Cardiac septum (tissue), 1 donor: ENCODE measurements at regions not wholly inside any gene's neighbourhood (a gene's known extent, or its start where the extent isn't known, plus 50 kb on each side); places are given as distances from the start of the nearest gene placed in this dataset.

Experiments used
- DNase-seq: peaks from one replicate; pipeline ENCODE4 v3.0.0-alpha.2; 2020; ENCODE audit warnings: low spot score
- intact Hi-C: fragments of 100-400 bp; cut with DNase I; formaldehyde crosslinking; loops from one replicate; pipeline ENCODE4 v1.14.0; 2022
- donor health status: DM: no; HTN: no; CAD: no.

DNA sequence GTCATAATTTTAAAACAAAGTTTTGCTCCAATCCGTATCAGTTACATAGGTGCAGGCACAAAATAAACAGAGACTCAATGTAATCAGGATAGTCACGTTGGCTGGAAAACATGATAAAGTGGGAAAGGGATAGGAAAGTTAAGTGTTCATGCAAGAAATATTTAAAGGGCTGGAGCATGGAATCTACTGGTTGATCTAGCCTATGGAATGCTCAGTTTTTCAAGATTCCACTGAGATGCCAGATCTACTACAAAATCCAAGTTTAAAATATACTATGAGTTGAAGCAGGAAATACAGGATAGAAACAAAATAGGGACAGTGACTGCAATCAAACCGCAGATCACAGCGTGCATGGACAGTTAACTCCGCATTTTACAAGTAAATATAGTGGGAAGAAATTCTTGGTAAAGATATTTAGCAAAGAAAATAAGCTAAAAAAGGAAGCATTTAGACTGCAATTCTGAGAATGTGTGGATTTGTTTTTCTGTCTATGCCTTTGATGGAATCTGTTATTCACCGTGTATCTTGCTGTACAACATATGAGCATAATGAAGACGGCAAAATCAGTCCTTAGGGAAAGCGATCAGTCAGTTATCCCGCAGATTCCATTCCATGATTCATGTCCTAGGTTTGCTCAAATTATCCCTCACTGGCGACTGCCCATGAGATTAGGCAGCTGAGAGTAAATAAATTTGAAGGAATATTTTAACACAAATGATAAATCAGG, 1044.3 kb downstream of the FLRT2 start:
- intact Hi-C loops = no loop called here
- DNase-seq = no peak

DNA sequence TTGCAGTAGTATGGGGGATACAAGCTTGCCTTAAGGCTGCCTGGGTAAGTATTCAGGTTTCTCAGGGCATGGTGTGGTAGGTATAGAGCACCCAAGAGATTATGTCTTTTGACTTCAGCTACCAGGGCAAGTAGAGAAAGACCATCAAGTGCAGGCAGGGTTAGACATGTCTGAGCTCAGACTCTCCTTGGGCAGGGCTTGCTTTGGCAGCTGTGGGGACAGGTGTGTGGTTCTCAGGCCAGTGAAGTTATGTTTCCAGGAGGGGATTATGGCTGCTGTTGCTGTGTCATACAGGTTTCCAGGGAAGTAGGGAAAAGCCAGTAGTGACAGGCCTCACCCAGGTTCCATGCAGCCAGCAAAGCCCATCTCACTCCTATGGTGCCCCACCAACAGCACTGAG, 1040.4 kb downstream of the FLRT2 start:
- intact Hi-C loops = no loop called here
- DNase-seq = no peak

DNA sequence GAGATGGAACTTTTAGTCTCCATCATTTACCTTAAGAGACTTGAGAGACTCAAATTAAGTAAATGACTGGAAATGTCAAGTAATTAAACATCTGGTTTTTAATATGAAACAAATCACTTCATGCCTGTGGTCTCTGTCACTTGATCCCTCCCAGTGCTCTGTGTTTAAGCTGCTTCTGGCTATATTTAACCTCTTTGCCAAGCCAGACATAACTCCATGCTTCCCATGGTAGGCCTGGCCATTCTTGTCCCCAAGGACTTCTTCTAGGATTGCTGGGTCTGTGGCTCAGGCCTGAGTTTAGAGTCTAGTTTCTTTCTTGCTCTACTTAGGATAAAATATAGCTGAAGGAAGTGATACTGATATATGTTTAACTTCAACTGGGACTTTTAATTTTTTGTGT, 1013.6 kb downstream of the FLRT2 start:
- no peak for DNase-seq
- intact Hi-C loops = no loop called here

DNA sequence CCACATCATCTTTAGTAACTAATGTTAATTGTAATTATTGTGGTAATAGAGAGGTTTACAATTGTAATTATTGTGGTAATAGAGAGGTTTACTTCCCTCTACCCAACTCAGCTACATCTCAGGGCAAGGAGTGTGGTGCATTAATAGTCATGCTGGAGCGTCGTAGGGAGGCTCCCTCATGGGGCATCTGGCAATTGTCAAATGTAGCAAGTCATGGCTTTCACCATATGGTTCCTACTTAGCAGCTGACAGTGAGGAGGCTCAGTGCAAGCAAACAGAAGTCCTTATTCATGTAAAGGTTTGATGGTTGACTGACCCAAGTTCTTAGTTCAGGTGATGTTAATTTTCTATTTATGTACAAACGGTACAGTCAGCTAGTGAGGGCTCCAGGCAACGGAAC, 1012.0 kb downstream of the FLRT2 start:
- intact Hi-C loops = no loop called here
- no peak for DNase-seq

DNA sequence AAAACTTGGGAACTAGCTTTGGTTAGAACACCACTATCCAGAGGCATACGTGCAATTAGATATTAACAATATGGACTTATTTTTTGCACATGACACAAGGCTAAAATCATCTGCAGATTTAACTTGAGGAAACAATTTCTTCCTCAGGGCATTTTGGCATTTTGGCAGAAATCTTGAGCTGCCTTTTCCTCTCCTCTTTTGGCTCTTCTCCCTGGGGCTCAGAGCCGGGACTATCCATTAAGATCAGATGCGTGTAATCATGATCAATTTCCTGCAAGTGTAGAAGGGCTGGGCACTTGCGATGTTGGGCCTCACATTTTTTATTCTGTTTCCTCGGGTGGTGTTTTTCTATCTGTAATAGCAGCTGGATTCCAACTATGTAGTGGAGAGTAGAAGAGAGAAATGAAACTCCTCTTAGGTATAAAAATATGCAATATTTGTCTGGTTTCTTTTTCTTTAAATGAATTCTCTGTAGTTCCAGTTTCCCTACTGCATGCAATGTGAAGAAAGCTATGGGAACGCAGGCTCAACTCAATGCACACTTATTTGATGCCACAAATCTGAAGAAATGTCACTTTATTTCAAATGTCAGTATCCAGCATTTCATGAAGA, 1010.8 kb downstream of the FLRT2 start:
- no peak for DNase-seq
- intact Hi-C loops = no loop called here

DNA sequence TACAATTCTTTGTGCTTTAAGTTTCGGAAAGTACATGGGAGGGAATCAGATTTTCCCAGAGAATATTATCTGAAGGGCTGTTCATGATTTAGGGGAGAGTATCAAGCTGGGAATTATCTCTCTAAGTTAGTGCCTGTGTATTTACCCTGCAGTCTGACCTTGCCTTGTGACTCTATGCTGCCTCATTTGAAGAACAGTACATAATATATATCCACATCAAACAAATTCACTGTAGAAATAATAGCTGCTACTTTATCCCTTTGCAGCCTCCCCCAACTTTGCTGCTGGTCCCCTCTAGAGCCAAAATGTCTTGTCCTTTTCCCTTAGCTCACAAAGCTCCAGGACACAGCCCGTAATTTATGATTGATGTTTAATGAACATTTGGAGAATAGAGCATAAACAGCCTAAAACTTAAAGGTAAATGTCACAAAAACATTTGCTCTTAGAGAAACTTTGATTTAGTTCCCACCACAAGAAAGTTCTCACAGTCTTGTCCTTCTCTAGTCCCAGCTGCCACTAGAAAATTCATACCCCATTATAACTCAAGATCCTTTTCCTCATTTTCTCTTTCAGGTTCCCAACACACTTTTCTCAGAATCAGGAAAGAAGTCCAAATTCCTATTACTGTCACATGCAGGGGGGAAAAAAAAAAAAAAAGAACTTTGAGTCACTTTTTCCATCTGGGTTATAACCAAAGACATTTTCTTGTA, 1009.6 kb downstream of the FLRT2 start:
- DNase-seq = no peak
- intact Hi-C loops = no loop called here

DNA sequence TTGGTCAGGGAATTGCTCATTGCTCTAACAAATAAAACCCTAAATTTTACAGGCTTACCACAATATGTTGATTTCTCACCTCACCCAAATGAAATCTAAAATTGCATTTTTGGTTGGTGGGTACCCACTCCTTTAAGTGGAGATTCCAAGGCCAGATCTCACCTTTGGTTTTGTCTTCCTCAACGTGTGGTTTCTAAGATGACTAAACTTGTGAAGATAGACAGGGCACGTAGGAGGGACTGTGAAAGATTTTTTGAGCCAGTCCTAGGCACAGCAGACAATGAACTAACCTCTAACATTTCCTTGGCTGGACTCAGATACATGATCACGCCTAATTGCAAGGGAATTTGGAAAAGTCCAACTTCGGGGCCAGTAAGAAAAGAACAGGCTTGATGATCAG, 1003.9 kb downstream of the FLRT2 start:
- intact Hi-C loops = no loop called here
- no peak for DNase-seq

DNA sequence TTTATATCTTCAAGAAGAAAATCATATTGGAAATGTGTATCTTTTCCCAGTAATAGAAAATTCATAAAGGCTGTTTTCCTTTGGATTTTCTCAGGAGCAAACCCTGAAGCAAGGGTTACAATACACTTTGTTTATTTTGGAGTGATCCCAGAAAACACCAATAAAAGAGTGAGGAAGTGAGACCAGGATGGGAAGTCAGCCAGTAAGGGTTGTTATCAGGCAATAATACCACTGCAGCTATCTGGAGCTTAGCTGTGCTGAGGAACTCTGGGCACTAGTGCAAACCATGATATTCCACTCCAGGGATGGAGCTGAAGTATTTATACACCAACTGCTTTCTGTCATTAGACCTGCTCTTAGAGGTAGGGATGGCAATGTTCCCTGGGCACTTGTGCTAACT, 1002.3 kb downstream of the FLRT2 start:
- DNase-seq = no peak
- intact Hi-C loops = no loop called here

DNA sequence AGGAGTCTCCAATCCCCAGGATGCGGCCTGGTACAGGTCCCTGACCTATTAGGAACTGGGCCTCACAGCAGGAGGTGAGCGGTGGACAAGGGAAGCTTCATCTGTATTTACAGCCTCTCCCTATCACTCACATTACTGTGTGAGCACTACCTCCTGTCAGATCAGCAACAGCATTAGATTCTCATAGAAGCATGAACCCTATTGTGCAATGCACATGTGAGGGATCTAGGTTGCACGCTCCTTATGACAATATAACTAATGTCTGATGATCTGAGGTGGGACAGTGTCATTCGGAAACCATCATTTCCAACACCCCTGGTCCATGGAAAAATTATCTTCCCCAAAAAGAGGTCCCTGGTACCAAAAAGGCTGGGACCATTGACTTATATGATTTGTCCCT, 1000.5 kb downstream of the FLRT2 start:
- intact Hi-C loops = no loop called here
- DNase-seq = no peak

DNA sequence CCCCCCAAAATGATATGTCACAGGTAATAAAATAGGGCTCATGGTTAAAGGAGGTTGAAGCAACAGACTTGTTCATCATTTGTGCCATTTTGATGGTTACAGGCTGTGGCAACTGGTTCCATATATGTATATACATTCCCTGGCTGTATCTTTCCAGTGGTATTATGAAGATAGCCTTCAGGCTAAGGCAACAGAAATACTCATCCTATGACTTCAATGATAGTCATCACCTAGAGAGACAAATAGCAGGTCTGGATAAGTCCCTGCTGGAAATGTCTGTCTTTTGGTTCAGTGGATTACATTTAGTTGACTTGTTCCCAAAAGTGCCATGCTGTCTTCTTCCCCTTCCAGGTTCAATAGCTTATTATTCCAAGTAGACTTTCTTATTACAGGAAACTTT, 997.4 kb downstream of the FLRT2 start:
- DNase-seq = no peak
- intact Hi-C loops = no loop called here

DNA sequence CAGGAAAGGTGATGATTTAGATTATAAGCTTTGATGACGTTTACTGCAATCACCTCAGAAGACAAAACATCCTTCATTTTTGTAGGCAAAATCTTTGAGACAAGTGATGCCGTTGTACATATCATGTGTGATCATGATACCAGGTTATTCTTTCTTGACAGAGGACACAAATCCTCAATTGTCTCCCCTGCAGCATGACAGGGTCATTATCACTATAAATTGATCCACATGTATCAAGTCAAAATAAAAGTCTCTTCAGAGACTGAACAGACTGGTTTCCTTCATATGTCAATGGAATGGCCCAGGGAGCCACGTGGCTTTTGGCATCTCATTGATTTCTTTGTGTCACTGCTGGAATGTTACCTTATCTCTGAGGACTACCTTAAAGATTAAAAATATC, 995.7 kb downstream of the FLRT2 start:
- intact Hi-C loops = no loop called here
- DNase-seq = no peak

DNA sequence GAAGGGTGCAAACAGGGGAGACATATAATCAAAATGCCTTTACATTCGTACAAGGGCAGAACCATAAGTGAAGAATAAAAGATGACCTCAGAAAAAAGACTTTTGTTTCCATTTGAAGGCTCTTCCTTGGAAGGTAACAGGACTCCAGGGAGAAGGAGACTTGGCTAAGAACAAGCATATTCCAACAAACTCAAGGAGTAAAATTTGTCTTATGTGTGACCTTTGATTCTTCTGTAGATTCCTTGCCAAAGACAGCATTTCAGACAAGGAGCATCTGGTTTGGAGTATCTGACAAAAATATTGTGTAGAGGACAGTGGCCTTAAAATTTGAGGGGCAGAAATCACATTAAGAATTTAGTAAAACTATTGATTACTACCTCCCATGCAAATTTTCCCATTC, 991.9 kb downstream of the FLRT2 start:
- intact Hi-C loops = no loop called here
- DNase-seq = no peak

DNA sequence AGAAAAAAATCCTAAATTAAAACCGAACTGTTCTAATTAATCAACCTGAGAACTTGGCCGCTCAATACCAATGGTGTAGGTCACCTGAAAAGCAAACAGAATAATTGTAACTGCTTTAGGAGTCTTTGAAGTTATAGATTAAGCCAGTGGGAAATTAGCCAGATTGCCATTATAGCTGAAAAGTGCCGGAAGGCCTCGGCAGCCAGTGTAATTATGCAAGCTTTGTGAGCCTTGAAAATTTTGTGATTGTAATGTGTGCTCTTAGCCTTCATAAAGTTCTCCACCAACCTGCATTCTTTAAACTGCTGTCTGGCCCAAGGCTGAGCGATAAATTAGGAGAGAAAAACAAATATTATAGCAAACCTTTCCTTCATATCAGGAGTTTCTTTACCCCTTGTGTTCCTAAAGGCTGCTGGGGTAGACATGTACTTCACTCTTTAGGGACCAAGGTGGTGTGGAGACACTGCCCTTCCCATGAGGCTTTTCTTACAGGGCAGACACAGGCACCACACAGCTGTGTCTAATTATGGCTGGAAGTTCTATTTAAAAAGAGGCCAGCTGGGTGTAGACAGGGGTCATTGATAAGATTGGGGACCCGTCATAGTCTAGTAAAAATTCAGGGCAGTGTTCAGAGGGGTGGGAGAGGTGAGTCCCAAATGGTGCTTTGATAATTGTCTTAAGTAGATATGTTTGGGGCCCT, 991.2 kb downstream of the FLRT2 start:
- DNase-seq = no peak
- intact Hi-C loops = no loop called here

DNA sequence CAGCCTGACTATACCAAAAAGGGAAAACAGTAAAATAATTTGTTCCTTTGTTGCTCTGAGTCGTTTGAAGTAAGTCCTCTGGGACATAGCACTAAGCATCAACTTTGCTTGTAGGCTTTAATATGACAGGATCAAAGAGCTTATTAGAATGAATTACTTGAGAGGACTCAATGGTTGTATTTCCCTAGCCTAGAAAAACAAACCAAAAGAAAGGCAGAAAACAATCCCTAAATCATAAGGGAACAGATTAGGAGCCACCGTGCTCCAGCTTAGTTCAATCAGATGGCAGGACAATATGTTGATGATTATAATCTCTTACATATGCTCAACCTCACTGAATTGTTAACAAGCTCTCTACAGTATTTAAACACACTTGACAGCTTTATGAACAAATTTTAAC, 988.4 kb downstream of the FLRT2 start:
- no peak for DNase-seq
- intact Hi-C loops = no loop called here

DNA sequence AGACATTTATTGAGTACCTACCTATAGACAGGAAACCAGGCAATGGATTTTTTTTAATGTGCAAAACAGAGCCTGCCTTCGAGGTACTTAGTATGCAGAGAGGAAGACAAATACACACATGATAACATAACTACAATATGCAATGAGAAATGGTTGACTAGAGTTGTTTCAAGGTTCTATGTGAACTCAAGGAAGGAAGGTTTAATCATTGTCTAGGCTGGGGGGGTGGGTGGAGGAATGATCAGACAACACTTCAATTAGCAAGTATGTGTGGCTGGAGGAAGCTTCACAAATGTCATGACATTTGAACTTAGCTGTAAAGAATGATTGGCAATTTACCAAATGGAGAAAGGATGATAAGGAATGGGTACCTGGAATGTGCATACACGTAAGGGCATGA, 985.3 kb downstream of the FLRT2 start:
- DNase-seq = no peak
- intact Hi-C loops = no loop called here

DNA sequence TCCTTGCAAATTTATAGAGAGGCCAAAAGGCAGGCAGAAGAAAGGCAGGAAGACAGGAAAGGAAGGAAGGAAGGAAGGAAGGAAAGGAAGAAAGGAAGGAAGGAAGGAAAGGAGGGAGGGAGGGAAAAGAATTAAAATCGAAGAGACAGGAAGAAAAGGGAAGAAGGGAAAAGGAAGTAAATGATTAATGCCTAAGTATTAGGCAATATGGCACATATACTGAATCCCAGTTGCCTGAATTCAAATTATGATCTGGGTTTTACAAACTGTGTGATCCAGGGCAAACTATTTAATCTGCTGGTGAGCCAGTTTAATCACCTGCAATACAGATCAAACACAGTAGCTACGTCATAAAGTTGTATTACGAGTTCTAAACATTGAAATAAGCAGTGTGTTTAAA, 983.6 kb downstream of the FLRT2 start:
- intact Hi-C loops = no loop called here
- no peak for DNase-seq

DNA sequence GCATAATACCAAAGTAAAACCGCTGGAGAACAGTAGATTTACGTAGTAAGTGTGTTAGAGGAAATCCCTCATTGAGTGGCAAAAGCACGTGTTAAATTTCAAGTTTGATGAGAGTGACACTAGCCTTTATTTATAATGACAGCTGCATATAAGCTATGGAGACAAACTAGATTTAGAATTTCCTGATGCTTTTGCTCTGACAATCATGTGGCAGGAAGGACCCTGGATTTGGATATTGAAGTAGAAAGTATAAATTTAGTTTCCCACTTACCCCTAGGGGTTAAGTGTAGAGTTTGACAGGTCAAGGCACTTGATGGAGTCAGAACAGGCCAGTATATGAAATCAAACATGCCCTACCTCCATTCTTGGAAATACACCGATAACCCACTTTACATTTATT, 983.1 kb downstream of the FLRT2 start:
- no peak for DNase-seq

DNA sequence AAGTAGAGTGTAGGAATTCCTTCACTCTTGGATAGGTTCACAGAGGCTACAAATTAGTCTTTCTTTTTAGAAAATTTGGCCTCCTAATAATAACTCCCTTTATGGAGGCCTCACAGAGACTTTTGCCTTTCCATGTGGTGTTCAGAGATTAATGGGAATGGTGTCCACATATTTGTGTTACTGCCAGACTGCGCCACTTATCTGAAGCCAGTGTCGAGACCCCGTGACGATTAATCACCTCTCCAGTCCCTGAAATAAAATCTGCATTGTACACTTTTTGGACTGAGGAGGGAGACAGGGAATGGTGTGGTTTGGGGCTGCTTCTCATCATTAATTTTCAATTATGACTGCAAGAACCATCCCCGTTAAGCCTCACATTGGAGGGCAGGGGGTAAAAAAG, 980.5 kb downstream of the FLRT2 start:
- intact Hi-C loops = no loop called here
- DNase-seq = no peak

More for the DNA sequence above, 983.1 kb downstream of the FLRT2 start:
- intact Hi-C loops = no loop called here

DNA sequence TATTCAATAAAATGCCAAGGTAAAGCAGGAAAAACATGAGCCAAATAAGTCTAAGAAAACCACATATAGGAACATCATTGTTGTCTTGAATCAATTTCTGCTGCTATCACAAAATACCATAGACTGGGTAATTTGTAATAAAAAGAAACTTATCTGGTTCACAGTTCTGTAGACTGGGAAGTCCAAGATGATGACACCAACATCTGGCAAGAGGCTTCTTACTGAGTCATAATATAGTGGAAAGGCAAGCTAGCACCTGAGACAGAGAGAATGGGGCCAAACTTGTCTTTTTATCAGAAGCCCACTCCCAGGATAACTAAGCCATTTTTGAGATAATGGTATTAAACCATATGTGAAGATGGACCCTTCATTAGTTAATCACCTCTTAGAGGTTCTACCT, 975.9 kb downstream of the FLRT2 start:
- intact Hi-C loops = no loop called here
- no peak for DNase-seq

DNA sequence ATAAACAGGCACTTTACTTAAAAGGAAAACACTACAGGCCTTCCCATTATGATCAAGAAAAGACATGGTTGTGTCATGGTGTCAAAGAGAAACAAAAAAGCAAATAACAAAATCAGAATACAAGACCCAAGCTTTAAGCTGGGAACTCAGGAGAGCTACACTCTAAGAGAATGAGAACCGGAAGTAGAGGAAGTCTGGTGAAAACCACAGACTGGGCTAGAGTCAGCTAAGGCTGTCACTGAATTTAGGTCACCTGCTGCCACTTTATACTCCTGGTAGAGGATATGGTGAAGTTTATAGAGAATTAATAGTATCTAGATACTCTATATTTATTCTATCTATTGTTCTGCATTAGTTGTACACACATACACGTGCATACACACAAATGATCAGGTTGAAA, 971.7 kb downstream of the FLRT2 start:
- no peak for DNase-seq
- intact Hi-C loops = no loop called here

DNA sequence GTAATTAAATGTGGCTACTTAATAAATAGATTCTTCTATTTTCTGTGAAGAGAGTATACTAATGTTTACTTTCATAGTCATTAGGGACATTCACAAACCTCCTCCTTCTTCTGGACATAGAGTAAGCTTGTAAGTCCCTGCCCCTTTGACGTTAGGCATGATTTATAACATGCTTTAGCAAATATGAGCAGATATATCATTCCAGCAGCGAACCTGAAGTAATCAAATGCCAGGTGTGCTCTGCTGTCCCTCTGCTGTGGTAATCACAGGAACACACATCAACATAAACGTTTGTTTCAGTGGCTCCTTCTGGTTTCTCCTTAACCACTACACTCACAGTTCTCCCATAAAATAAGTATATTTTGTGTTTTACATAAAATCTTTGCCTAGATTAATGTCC, 961.8 kb downstream of the FLRT2 start:
- DNase-seq = no peak

More for the DNA sequence above, 961.8 kb downstream of the FLRT2 start:
- intact Hi-C loops = no loop called here
